HCT116 (cell line): ENCODE measurements at regions not wholly inside any gene's neighbourhood (a gene's known extent, or its start where the extent isn't known, plus 50 kb on each side); places are given as distances from the start of the nearest gene placed in this dataset.

Experiments used
- ATAC-seq: fragments of 200-7000 bp; cut with Tn5 transposase; 2 replicates; pipeline ENCODE4 v1.9.1; 2020; ENCODE audit warnings: mild to moderate bottlenecking, moderate library complexity
- BruUV-seq: library from RNA; stranded (reverse); fragments of 400-500 nt; replicated peaks from 2 replicates; lab custom pipeline; 2021; lab: Mats Ljungman, UMichigan
- CTCF ChIA-PET: fragments of 300-600 bp; sonication (Branson Sonifier 250); formaldehyde crosslinking; loops from one replicate; lab custom pipeline; 2021; ENCODE audit warnings: antibody characterized with exemption; lab: Charles Lee
- POLR2A ChIA-PET: fragments of 300-600, 350-600 bp; sonication (Branson Sonifier 250); formaldehyde crosslinking; loops from one replicate; lab custom pipeline; 2021; ENCODE audit warnings: antibody characterized with exemption; lab: Charles Lee
- RAD21 ChIA-PET, 2 experiments: fragments of 300-600 bp; sonication (Branson Sonifier 250); formaldehyde crosslinking; loops; one replicate each; lab custom pipeline; 2023; ENCODE audit warnings: low total read pairs in 2 of 2; ENCODE audit not compliant: uncharacterized antibody in 2 of 2, unreplicated experiment in 2 of 2, low non-redundant PET in 1 of 2; lab: Charles Lee
- DNase-seq: peaks from one replicate; pipeline ENCODE4 v3.0.0-alpha.2; 2010; ENCODE audit warnings: low read depth, low spot score
- H2AFZ ChIP-seq: fragments of 200-600 bp; shearing (Covaris generic), sonication (generic); 2 replicates; pipeline ENCODE4 v1.6.1; 2017; ENCODE audit warnings: low read depth, mixed run types, mixed read lengths, antibody characterized with exemption, low read length; ENCODE audit not compliant: poor library complexity, severe bottlenecking
- H3K27ac ChIP-seq: 2 replicates; pipeline ENCODE4 v1.5.1; 2012; ENCODE audit warnings: low read depth, low read length
- H3K27me3 ChIP-seq: fragments of 200-600 bp; sonication (generic); 2 replicates; pipeline ENCODE4 v1.6.1; 2016; ENCODE audit warnings: mixed run types, low read length, mixed read lengths; ENCODE audit not compliant: insufficient read depth
- H3K36me3 ChIP-seq, 2 experiments: fragments of 200-500 bp in 1 of 2; fragments of 200-600 bp in 1 of 2; sonication (Bioruptor generic) in 1 of 2; sonication (generic) in 1 of 2; 2 replicates each; pipeline versions ENCODE4 v1.5.1 to v1.6.1; 2014 to 2016; ENCODE audit warnings: low read length in 2 of 2, inconsistent platforms in 1 of 2, mixed read lengths in 1 of 2, mixed run types in 1 of 2; ENCODE audit not compliant: insufficient read depth in 2 of 2, control insufficient read depth in 1 of 2
- H3K4me1 ChIP-seq, 2 experiments: fragments of 200-600 bp in 1 of 2; sonication (generic) in 1 of 2; 2 replicates each; pipeline versions ENCODE4 v1.5.1 to v1.6.1; 2012 to 2017; ENCODE audit warnings: low read length in 2 of 2, inconsistent platforms in 1 of 2, mild to moderate bottlenecking in 1 of 2, mixed read lengths in 1 of 2, mixed run types in 1 of 2, moderate library complexity in 1 of 2; ENCODE audit not compliant: insufficient read depth in 2 of 2, control insufficient read depth in 1 of 2
- H3K4me2 ChIP-seq: fragments of 200-600 bp; sonication (generic); 2 replicates; pipeline ENCODE4 v1.6.1; 2017; ENCODE audit warnings: mixed run types, low read length, mixed read lengths
- H3K4me3 ChIP-seq, 2 experiments: fragments of 200-600 bp in 1 of 2; sonication (generic) in 1 of 2; replicated peaks in 1 of 2; 2 replicates each; pipeline ENCODE4 v1.5.1; 2011 to 2016; ENCODE audit warnings: low read length in 2 of 2, control low read depth in 1 of 2, low read depth in 1 of 2, mild to moderate bottlenecking in 1 of 2, mixed read lengths in 1 of 2, mixed run types in 1 of 2
- H3K79me2 ChIP-seq: fragments of 200-600 bp; sonication (generic); 2 replicates; pipeline ENCODE4 v1.6.1; 2017; ENCODE audit warnings: mild to moderate bottlenecking, mixed run types, low read length, moderate library complexity, mixed read lengths; ENCODE audit not compliant: insufficient read depth
- H3K9ac ChIP-seq: fragments of 200-600 bp; sonication (generic); 2 replicates; pipeline ENCODE4 v1.6.1; 2016; ENCODE audit warnings: low read length, mixed read lengths
- H3K9me2 ChIP-seq: fragments of 200-600 bp; sonication (generic), shearing (Covaris generic); 2 replicates; pipeline ENCODE4 v1.6.1; 2017; ENCODE audit warnings: mixed run types, mild to moderate bottlenecking, moderate library complexity; ENCODE audit not compliant: insufficient read depth
- H3K9me3 ChIP-seq, 2 experiments: fragments of 200-500 bp in 1 of 2; fragments of 200-600 bp in 1 of 2; sonication (Bioruptor generic) in 1 of 2; sonication (generic) in 1 of 2; 2 replicates each; pipeline ENCODE4 v1.6.1; 2014 to 2017; ENCODE audit warnings: low read length in 2 of 2, mixed read lengths in 2 of 2, inconsistent platforms in 1 of 2, low read depth in 1 of 2, mild to moderate bottlenecking in 1 of 2, mixed run types in 1 of 2, moderate library complexity in 1 of 2; ENCODE audit not compliant: control insufficient read depth in 1 of 2, insufficient read depth in 1 of 2
- H4K20me1 ChIP-seq: fragments of 200-600 bp; sonication (generic), shearing (Covaris generic); 2 replicates; pipeline ENCODE4 v1.6.1; 2017; ENCODE audit warnings: mixed run types, mild to moderate bottlenecking, moderate library complexity; ENCODE audit not compliant: insufficient read depth
- ATF3 ChIP-seq: IDR thresholded peaks from 2 replicates; pipeline ENCODE4 v1.6.1; 2012
- CEBPB ChIP-seq: IDR thresholded peaks from 2 replicates; pipeline ENCODE4 v1.6.1; 2012; ENCODE audit warnings: low read depth
- ELF1 ChIP-seq: IDR thresholded peaks from 2 replicates; pipeline ENCODE4 v1.6.1; 2012; ENCODE audit warnings: low read depth, borderline replicate concordance
- EZH2phosphoT487 ChIP-seq: fragments of 200-600 bp; IDR thresholded peaks from 2 replicates; pipeline ENCODE4 v1.6.1; 2018; ENCODE audit warnings: antibody characterized with exemption, borderline replicate concordance
- JUND ChIP-seq: IDR thresholded peaks from 2 replicates; pipeline ENCODE4 v1.6.1; 2012
- MAX ChIP-seq: IDR thresholded peaks from 2 replicates; pipeline ENCODE4 v1.6.1; 2012
- POLR2A ChIP-seq: IDR thresholded peaks from 2 replicates; pipeline ENCODE4 v1.7.0; 2011; ENCODE audit warnings: borderline replicate concordance; ENCODE audit not compliant: insufficient read depth, insufficient read length; ENCODE audit errors: extremely low read depth
- REST ChIP-seq: IDR thresholded peaks from 2 replicates; pipeline ENCODE4 v1.6.1; 2012; ENCODE audit warnings: low read depth
- SIN3A ChIP-seq: IDR thresholded peaks from 2 replicates; pipeline ENCODE4 v1.6.1; 2012; ENCODE audit warnings: low read depth
- SP1 ChIP-seq: IDR thresholded peaks from 2 replicates; pipeline ENCODE4 v1.6.1; 2012; ENCODE audit warnings: low read depth
- SRF ChIP-seq: IDR thresholded peaks from 2 replicates; pipeline ENCODE4 v1.6.1; 2012; ENCODE audit warnings: low read depth
- YY1 ChIP-seq: IDR thresholded peaks from 2 replicates; pipeline ENCODE4 v1.6.1; 2011; ENCODE audit warnings: low read length, low read depth, moderate library complexity, mild to moderate bottlenecking; ENCODE audit not compliant: insufficient replicate concordance; ENCODE audit errors: extremely low read depth
- ZBTB33 ChIP-seq: IDR thresholded peaks from 2 replicates; pipeline ENCODE4 v1.6.1; 2011; ENCODE audit warnings: mild to moderate bottlenecking, low read length, moderate library complexity; ENCODE audit not compliant: insufficient replicate concordance; ENCODE audit errors: extremely low read depth
- ZFX ChIP-seq: fragments of 450-650 bp; IDR thresholded peaks from 2 replicates; pipeline ENCODE4 v1.6.1; 2017
- intact Hi-C: fragments of 100-400 bp; cut with micrococcal nuclease; formaldehyde crosslinking; loops from 2 replicates; pipeline ENCODE4 v1.10.0; 2022

- RAD21 ChIA-PET = no interaction called here
- no peak for TF ChIP-seq ZFX
- TF ChIP-seq EZH2phosphoT487 = no peak
- TF ChIP-seq YY1 = no peak
- no peak for TF ChIP-seq JUND
- TF ChIP-seq SIN3A = no peak
- TF ChIP-seq ZBTB33 = no peak
- no peak for TF ChIP-seq CEBPB
- no peak for TF ChIP-seq SRF
- no peak for TF ChIP-seq POLR2A
- TF ChIP-seq ATF3 = no peak
- no peak for TF ChIP-seq REST
- TF ChIP-seq MAX = no peak
- no peak for TF ChIP-seq ELF1
- TF ChIP-seq SP1 = no peak
- TF ChIP-seq, all 23 proteins: peak for 0
- no TSS peak for BruUV-seq
- Histone ChIP-seq H3K4me3 (no peak overlapping the region), H3K9ac (no peak overlapping the region), H3K79me2 (no peaks in the 10 kb centered on the region), H3K36me3 (no peaks in the 10 kb centered on the region), H3K27ac (no peak overlapping the region), H4K20me1 (no peaks in the 10 kb centered on the region), H3K4me2 (no peak overlapping the region), H3K9me3 (peaks cover 0 to 5% of the 10 kb centered on the region in 2 experiments; a peak in 2 of 4 replicates), H2AFZ (no peak overlapping the region), H3K27me3 (no peaks in the 10 kb centered on the region), H3K4me1 (no peaks in the 10 kb centered on the region), H3K9me2 (no peaks in the 10 kb centered on the region)
- ATAC-seq = no peak
- ChIA-PET CTCF (no interaction called here), POLR2A (no interaction called here)
- no peak for DNase-seq
- intact Hi-C loops = no loop called here
These were observed 52.6 kb upstream of the ICA1 start for GRCh38 chr7:8314566-8314965.
